ENCODE measurements at regions not wholly inside any gene's neighbourhood (a gene's known extent, or its start where the extent isn't known, plus 50 kb on each side); places are given as distances from the start of the nearest gene placed in this dataset.

GRCh38 chr3:16079519-16079918 is 95.0 kb upstream of the GALNT15 start:
- no peak for TF ChIP-seq CTCF (IDR thresholded peaks at IDR 0.05; ENCODE audit: borderline replicate concordance)

GRCh38 chr3:16081661-16082060 is 92.8 kb upstream of the GALNT15 start:
- Histone ChIP-seq H3K4me3 (no peak overlapping the region), H3K27me3 (ENCODE audit: low read depth) (no peaks in the 10 kb centered on the region), H3K4me1 (peaks cover 20% of the 10 kb centered on the region), H3K36me3 (no peaks in the 10 kb centered on the region), H3K9me3 (replicated peaks) (peaks cover 18% of the 10 kb centered on the region), H3K27ac (replicated peaks) (no peak overlapping the region)
- intact Hi-C loops (cut with micrococcal nuclease) = no loop called here
- DNase-seq = no peak
- no peak for TF ChIP-seq CTCF (IDR thresholded peaks at IDR 0.05; ENCODE audit: borderline replicate concordance)

More at GRCh38 chr3:16079519-16079918, 95.0 kb upstream of the GALNT15 start:
- Histone ChIP-seq H3K27ac (replicated peaks) (no peak overlapping the region), H3K9me3 (replicated peaks) (peaks cover 18% of the 10 kb centered on the region), H3K4me1 (no peaks in the 10 kb centered on the region), H3K36me3 (no peaks in the 10 kb centered on the region), H3K4me3 (no peak overlapping the region), H3K27me3 (ENCODE audit: low read depth) (no peaks in the 10 kb centered on the region)
- intact Hi-C loops (cut with micrococcal nuclease) = no loop called here
- DNase-seq = no peak

GRCh38 chr3:16084887-16085286 is 89.6 kb upstream of the GALNT15 start:
- H3K36me3 ChIP-seq = no peaks in the 10 kb centered on the region
- no peak overlapping the region for H3K4me3 ChIP-seq
- no peak for TF ChIP-seq CTCF (IDR thresholded peaks at IDR 0.05; ENCODE audit: borderline replicate concordance)
- H3K4me1 ChIP-seq = peaks cover 20% of the 10 kb centered on the region
- DNase-seq = no peak
- no peaks in the 10 kb centered on the region for H3K27me3 ChIP-seq (ENCODE audit: low read depth)
- peaks cover 15% of the 10 kb centered on the region for H3K9me3 ChIP-seq (replicated peaks)
- intact Hi-C loops (cut with micrococcal nuclease) = no loop called here
- peak overlapping the region; percentile 72 for H3K27ac ChIP-seq (replicated peaks)

GRCh38 chr3:16085410-16085809 is 89.1 kb upstream of the GALNT15 start:
- Histone ChIP-seq H3K4me1 (peaks cover 20% of the 10 kb centered on the region), H3K4me3 (no peak overlapping the region), H3K36me3 (no peaks in the 10 kb centered on the region), H3K27ac (replicated peaks) (peak overlapping the region; percentile 72), H3K27me3 (ENCODE audit: low read depth) (no peaks in the 10 kb centered on the region), H3K9me3 (replicated peaks) (peaks cover 15% of the 10 kb centered on the region)
- no peak for DNase-seq
- intact Hi-C loops (cut with micrococcal nuclease) = no loop called here
- TF ChIP-seq CTCF (IDR thresholded peaks at IDR 0.05; ENCODE audit: borderline replicate concordance) = no peak

GRCh38 chr3:16085884-16086608 is 88.4 kb upstream of the GALNT15 start:
- intact Hi-C loops (cut with micrococcal nuclease) = no loop called here
- no peak overlapping the region for H3K4me3 ChIP-seq
- DNase-seq = peak; percentile 84
- peaks cover 13% of the 10 kb centered on the region for H3K9me3 ChIP-seq (replicated peaks)
- H3K36me3 ChIP-seq = no peaks in the 10 kb centered on the region
- no peaks in the 10 kb centered on the region for H3K27me3 ChIP-seq (ENCODE audit: low read depth)
- peak overlapping the region; percentile 72 for H3K27ac ChIP-seq (replicated peaks)
- H3K4me1 ChIP-seq = peaks cover 20% of the 10 kb centered on the region
- no peak for TF ChIP-seq CTCF (IDR thresholded peaks at IDR 0.05; ENCODE audit: borderline replicate concordance)
